ENCODE measurements at regions not wholly inside any gene's neighbourhood (a gene's known extent, or its start where the extent isn't known, plus 50 kb on each side); places are given as distances from the start of the nearest gene placed in this dataset.
"Not testable (repeated sequence)": the region's sequence is repeated elsewhere in the genome, so short reads cannot be mapped to it uniquely, and the experiment has no call there.

- H3K9me3 ChIP-seq (ENCODE audit: low read length) = no peaks in the 10 kb centered on the region
- no peaks in the 10 kb centered on the region for H3K27me3 ChIP-seq (ENCODE audit: control insufficient read depth in 1 of 2, insufficient read depth in 2 of 2, low read length in 2 of 2)
These were observed 1173.6 kb downstream of the OTOL1 start for GRCh38 chr3:162670181-162670580.

GRCh38 chr3:162677475-162677874 lies 1180.9 kb downstream of the OTOL1 start:
- Histone ChIP-seq H3K4me3 (ENCODE audit: low read depth in 1 of 2, low read length in 2 of 2) (no peak overlapping the region), H3K9me3 (ENCODE audit: low read length) (no peaks in the 10 kb centered on the region), H3K4me1 (ENCODE audit: insufficient read depth, low read length) (peaks cover 2% of the 10 kb centered on the region), H3K9ac (ENCODE audit: low read length) (no peak overlapping the region), H3K27ac (ENCODE audit: low read depth, low read length) (no peak overlapping the region), H3K36me3 (ENCODE audit: insufficient read depth, low read length) (no peaks in the 10 kb centered on the region), H3K27me3 (ENCODE audit: control insufficient read depth in 1 of 2, insufficient read depth in 2 of 2, low read length in 2 of 2) (no peaks in the 10 kb centered on the region)

More at GRCh38 chr3:162670181-162670580, 1173.6 kb downstream of the OTOL1 start:
- Histone ChIP-seq H3K9ac (ENCODE audit: low read length) (no peak overlapping the region), H3K4me3 (ENCODE audit: low read depth in 1 of 2, low read length in 2 of 2) (no peak overlapping the region), H3K36me3 (ENCODE audit: insufficient read depth, low read length) (no peaks in the 10 kb centered on the region), H3K4me1 (ENCODE audit: insufficient read depth, low read length) (peaks cover 15% of the 10 kb centered on the region), H3K27ac (ENCODE audit: low read depth, low read length) (no peak overlapping the region)

- H3K9ac ChIP-seq (ENCODE audit: low read length) = no peak overlapping the region
- H3K27ac ChIP-seq (ENCODE audit: low read depth, low read length) = no peak overlapping the region
- no peaks in the 10 kb centered on the region for H3K36me3 ChIP-seq (ENCODE audit: insufficient read depth, low read length)
- no peaks in the 10 kb centered on the region for H3K4me1 ChIP-seq (ENCODE audit: insufficient read depth, low read length)
- H3K4me3 ChIP-seq (ENCODE audit: low read depth in 1 of 2, low read length in 2 of 2) = no peak overlapping the region
- no peaks in the 10 kb centered on the region for H3K27me3 ChIP-seq (ENCODE audit: control insufficient read depth in 1 of 2, insufficient read depth in 2 of 2, low read length in 2 of 2)
- H3K9me3 ChIP-seq (ENCODE audit: low read length) = no peaks in the 10 kb centered on the region
These were observed 1182.3 kb downstream of the OTOL1 start for GRCh38 chr3:162678941-162679340.

GRCh38 chr3:162684260-162684659 lies 1187.7 kb downstream of the OTOL1 start:
- Histone ChIP-seq H3K27me3 (ENCODE audit: control insufficient read depth in 1 of 2, insufficient read depth in 2 of 2, low read length in 2 of 2) (no peaks in the 10 kb centered on the region), H3K4me1 (ENCODE audit: insufficient read depth, low read length) (no peaks in the 10 kb centered on the region), H3K36me3 (ENCODE audit: insufficient read depth, low read length) (no peaks in the 10 kb centered on the region), H3K27ac (ENCODE audit: low read depth, low read length) (no peak overlapping the region), H3K4me3 (ENCODE audit: low read depth in 1 of 2, low read length in 2 of 2) (no peak overlapping the region), H3K9ac (ENCODE audit: low read length) (no peak overlapping the region), H3K9me3 (ENCODE audit: low read length) (no peaks in the 10 kb centered on the region)

- no peak overlapping the region for H3K27ac ChIP-seq (ENCODE audit: low read depth, low read length)
- H3K9ac ChIP-seq (ENCODE audit: low read length) = no peak overlapping the region
- no peaks in the 10 kb centered on the region for H3K27me3 ChIP-seq (ENCODE audit: control insufficient read depth in 1 of 2, insufficient read depth in 2 of 2, low read length in 2 of 2)
- H3K4me1 ChIP-seq (ENCODE audit: insufficient read depth, low read length) = no peaks in the 10 kb centered on the region
- no peaks in the 10 kb centered on the region for H3K9me3 ChIP-seq (ENCODE audit: low read length)
- H3K4me3 ChIP-seq (ENCODE audit: low read depth in 1 of 2, low read length in 2 of 2) = no peak overlapping the region
- H3K36me3 ChIP-seq (ENCODE audit: insufficient read depth, low read length) = no peaks in the 10 kb centered on the region
These were observed 1202.7 kb downstream of the OTOL1 start for GRCh38 chr3:162699291-162699690.

GRCh38 chr3:162701211-162701610 lies 1204.6 kb downstream of the OTOL1 start:
- Histone ChIP-seq H3K4me3 (ENCODE audit: low read depth in 1 of 2, low read length in 2 of 2) (no peak overlapping the region), H3K4me1 (ENCODE audit: insufficient read depth, low read length) (no peaks in the 10 kb centered on the region), H3K27ac (ENCODE audit: low read depth, low read length) (no peak overlapping the region), H3K9ac (ENCODE audit: low read length) (no peak overlapping the region), H3K9me3 (ENCODE audit: low read length) (no peaks in the 10 kb centered on the region), H3K27me3 (ENCODE audit: control insufficient read depth in 1 of 2, insufficient read depth in 2 of 2, low read length in 2 of 2) (no peaks in the 10 kb centered on the region), H3K36me3 (ENCODE audit: insufficient read depth, low read length) (no peaks in the 10 kb centered on the region)

- Histone ChIP-seq H3K9me3 (ENCODE audit: low read length) (no peaks in the 10 kb centered on the region), H3K4me1 (ENCODE audit: insufficient read depth, low read length) (no peaks in the 10 kb centered on the region), H3K27ac (ENCODE audit: low read depth, low read length) (no peak overlapping the region), H3K27me3 (ENCODE audit: control insufficient read depth in 1 of 2, insufficient read depth in 2 of 2, low read length in 2 of 2) (no peaks in the 10 kb centered on the region), H3K9ac (ENCODE audit: low read length) (no peak overlapping the region), H3K36me3 (ENCODE audit: insufficient read depth, low read length) (no peaks in the 10 kb centered on the region), H3K4me3 (ENCODE audit: low read depth in 1 of 2, low read length in 2 of 2) (no peak overlapping the region)
These were observed 1206.3 kb downstream of the OTOL1 start for GRCh38 chr3:162702768-162703385.

GRCh38 chr3:162704238-162704637 lies 1207.6 kb downstream of the OTOL1 start:
- H3K9ac ChIP-seq (ENCODE audit: low read length) = no peak overlapping the region
- no peak overlapping the region for H3K4me3 ChIP-seq (ENCODE audit: low read depth in 1 of 2, low read length in 2 of 2)
- H3K27me3 ChIP-seq (ENCODE audit: control insufficient read depth in 1 of 2, insufficient read depth in 2 of 2, low read length in 2 of 2) = no peaks in the 10 kb centered on the region
- no peaks in the 10 kb centered on the region for H3K36me3 ChIP-seq (ENCODE audit: insufficient read depth, low read length)
- H3K4me1 ChIP-seq (ENCODE audit: insufficient read depth, low read length) = no peaks in the 10 kb centered on the region
- H3K27ac ChIP-seq (ENCODE audit: low read depth, low read length) = no peak overlapping the region
- H3K9me3 ChIP-seq (ENCODE audit: low read length) = no peaks in the 10 kb centered on the region

- H3K27ac ChIP-seq (ENCODE audit: low read depth, low read length) = no peak overlapping the region
- H3K36me3 ChIP-seq (ENCODE audit: insufficient read depth, low read length) = no peaks in the 10 kb centered on the region
- no peaks in the 10 kb centered on the region for H3K9me3 ChIP-seq (ENCODE audit: low read length)
- H3K4me1 ChIP-seq (ENCODE audit: insufficient read depth, low read length) = no peaks in the 10 kb centered on the region
- H3K27me3 ChIP-seq (ENCODE audit: control insufficient read depth in 1 of 2, insufficient read depth in 2 of 2, low read length in 2 of 2) = no peaks in the 10 kb centered on the region
- H3K4me3 ChIP-seq (ENCODE audit: low read depth in 1 of 2, low read length in 2 of 2) = no peak overlapping the region
- H3K9ac ChIP-seq (ENCODE audit: low read length) = no peak overlapping the region
These were observed 1208.3 kb downstream of the OTOL1 start for GRCh38 chr3:162704799-162705385.

GRCh38 chr3:162708394-162708793 lies 1211.8 kb downstream of the OTOL1 start:
- not testable (repeated sequence) for H3K9me3 ChIP-seq (ENCODE audit: low read length); H3K36me3 ChIP-seq (ENCODE audit: insufficient read depth, low read length); H3K4me3 ChIP-seq (ENCODE audit: low read depth in 1 of 2, low read length in 2 of 2); H3K4me1 ChIP-seq (ENCODE audit: insufficient read depth, low read length); H3K9ac ChIP-seq (ENCODE audit: low read length); H3K27me3 ChIP-seq (ENCODE audit: control insufficient read depth in 1 of 2, insufficient read depth in 2 of 2, low read length in 2 of 2); H3K27ac ChIP-seq (ENCODE audit: low read depth, low read length)

- not testable (repeated sequence) for H3K36me3 ChIP-seq (ENCODE audit: insufficient read depth, low read length); H3K4me3 ChIP-seq (ENCODE audit: low read depth in 1 of 2, low read length in 2 of 2)
These were observed 1212.5 kb downstream of the OTOL1 start for GRCh38 chr3:162708942-162709706.

More at GRCh38 chr3:162708942-162709706, 1212.5 kb downstream of the OTOL1 start:
- not testable (repeated sequence) for H3K4me1 ChIP-seq (ENCODE audit: insufficient read depth, low read length); H3K27ac ChIP-seq (ENCODE audit: low read depth, low read length); H3K9me3 ChIP-seq (ENCODE audit: low read length); H3K9ac ChIP-seq (ENCODE audit: low read length); H3K27me3 ChIP-seq (ENCODE audit: control insufficient read depth in 1 of 2, insufficient read depth in 2 of 2, low read length in 2 of 2)

All from muscle layer of colon (tissue), 2 donors.